Lower lobe of right lung (tissue), 2 donors: ENCODE measurements at regions not wholly inside any gene's neighbourhood (a gene's known extent, or its start where the extent isn't known, plus 50 kb on each side); places are given as distances from the start of the nearest gene placed in this dataset.

ENCODE experiments used
- ATAC-seq, 2 donors: fragments of 200-7000 bp; cut with Tn5 transposase; one replicate each; pipeline ENCODE4 v1.9.1; 2020 to 2022; ENCODE audit warnings: mild to moderate bottlenecking in 2 of 2, moderate library complexity in 2 of 2
- DNase-seq: peaks from one replicate; pipeline ENCODE4 v3.0.0-alpha.2; 2020
- H3K27ac ChIP-seq: fragments of 200-600 bp; one replicate; pipeline ENCODE4 v1.8.0; 2022
- H3K27me3 ChIP-seq: fragments of 200-600 bp; one replicate; pipeline ENCODE4 v1.8.0; 2022; ENCODE audit warnings: low read depth
- H3K36me3 ChIP-seq: fragments of 200-600 bp; one replicate; pipeline ENCODE4 v1.8.0; 2022; ENCODE audit warnings: mild to moderate bottlenecking
- H3K4me1 ChIP-seq: fragments of 200-600 bp; one replicate; pipeline ENCODE4 v1.8.0; 2022
- H3K4me3 ChIP-seq: fragments of 200-600 bp; one replicate; pipeline ENCODE4 v1.8.0; 2022; ENCODE audit warnings: mild to moderate bottlenecking
- H3K9me3 ChIP-seq: fragments of 200-600 bp; one replicate; pipeline ENCODE4 v1.8.0; 2022
- intact Hi-C: fragments of 100-400 bp; cut with DNase I; formaldehyde crosslinking; loops from one replicate; pipeline ENCODE4 v1.11.0; 2022
- TF ChIP-seq, protein P1 (sequence below): fragments of 200-600 bp; IDR thresholded peaks from one replicate; pipeline ENCODE4 v1.8.0; 2022; ENCODE audit warnings: antibody characterized with exemption, mild to moderate bottlenecking
- donor health status: DM: no; HTN: yes; CAD: no; lungs with severe emphysema.

DNA sequence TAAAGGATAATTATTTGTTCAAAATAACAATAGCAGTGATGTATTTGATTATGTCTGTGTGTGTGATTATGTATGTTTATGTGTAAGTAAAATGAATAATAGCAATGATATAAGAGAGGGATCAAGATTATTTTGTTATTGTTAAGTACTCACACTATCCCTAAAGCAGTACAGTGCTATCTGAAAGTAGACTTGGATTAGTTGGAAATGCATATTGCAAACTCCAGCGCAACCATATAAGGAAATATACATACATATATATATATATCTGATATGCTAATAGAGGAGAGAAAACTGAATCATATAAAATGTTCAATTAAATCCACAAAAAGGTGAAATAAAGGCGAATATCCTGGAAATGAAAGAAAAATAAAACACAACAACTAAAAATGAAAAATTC lies 268.4 kb downstream of the HINT1 start:
- H3K27me3 ChIP-seq, result no peaks in the 10 kb centered on the region
- H3K4me3 ChIP-seq, result no peak overlapping the region
- no peak overlapping the region for H3K27ac ChIP-seq
- DNase-seq, result no peak
- intact Hi-C loops, result no loop called here
- H3K36me3 ChIP-seq, result no peaks in the 10 kb centered on the region
- H3K9me3 ChIP-seq, result no peaks in the 10 kb centered on the region
- TF ChIP-seq, protein P1, sequence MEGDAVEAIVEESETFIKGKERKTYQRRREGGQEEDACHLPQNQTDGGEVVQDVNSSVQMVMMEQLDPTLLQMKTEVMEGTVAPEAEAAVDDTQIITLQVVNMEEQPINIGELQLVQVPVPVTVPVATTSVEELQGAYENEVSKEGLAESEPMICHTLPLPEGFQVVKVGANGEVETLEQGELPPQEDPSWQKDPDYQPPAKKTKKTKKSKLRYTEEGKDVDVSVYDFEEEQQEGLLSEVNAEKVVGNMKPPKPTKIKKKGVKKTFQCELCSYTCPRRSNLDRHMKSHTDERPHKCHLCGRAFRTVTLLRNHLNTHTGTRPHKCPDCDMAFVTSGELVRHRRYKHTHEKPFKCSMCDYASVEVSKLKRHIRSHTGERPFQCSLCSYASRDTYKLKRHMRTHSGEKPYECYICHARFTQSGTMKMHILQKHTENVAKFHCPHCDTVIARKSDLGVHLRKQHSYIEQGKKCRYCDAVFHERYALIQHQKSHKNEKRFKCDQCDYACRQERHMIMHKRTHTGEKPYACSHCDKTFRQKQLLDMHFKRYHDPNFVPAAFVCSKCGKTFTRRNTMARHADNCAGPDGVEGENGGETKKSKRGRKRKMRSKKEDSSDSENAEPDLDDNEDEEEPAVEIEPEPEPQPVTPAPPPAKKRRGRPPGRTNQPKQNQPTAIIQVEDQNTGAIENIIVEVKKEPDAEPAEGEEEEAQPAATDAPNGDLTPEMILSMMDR, result no peak
- no peak for ATAC-seq
- no peaks in the 10 kb centered on the region for H3K4me1 ChIP-seq

DNA sequence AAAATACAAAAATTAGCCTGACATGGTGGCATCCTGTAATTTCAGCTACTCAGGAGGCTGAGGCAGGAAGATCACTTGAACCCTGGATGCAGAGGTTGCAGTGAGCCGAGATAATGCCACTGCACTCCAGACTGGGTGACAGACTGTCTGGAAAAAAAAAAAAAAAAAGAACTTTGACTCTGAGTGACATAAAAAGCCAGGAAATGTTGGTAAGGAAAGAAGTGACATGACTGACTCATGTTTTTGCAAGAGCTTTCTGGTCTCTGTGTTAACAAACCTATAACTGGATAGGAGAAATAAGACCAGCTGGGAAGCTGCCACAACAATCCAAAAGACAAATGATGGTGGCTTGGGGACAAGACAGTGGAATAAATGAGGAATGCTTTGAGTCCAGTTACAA lies 272.1 kb downstream of the HINT1 start:
- H3K27ac ChIP-seq, result no peak overlapping the region
- H3K27me3 ChIP-seq, result peaks cover 5% of the 10 kb centered on the region
- no peak overlapping the region for H3K4me3 ChIP-seq
- H3K36me3 ChIP-seq, result no peaks in the 10 kb centered on the region
- TF ChIP-seq, protein P1, result no peak
- no peaks in the 10 kb centered on the region for H3K9me3 ChIP-seq
- ATAC-seq, result no peak
- no peak for DNase-seq
- no peaks in the 10 kb centered on the region for H3K4me1 ChIP-seq
- intact Hi-C loops, result no loop called here

DNA sequence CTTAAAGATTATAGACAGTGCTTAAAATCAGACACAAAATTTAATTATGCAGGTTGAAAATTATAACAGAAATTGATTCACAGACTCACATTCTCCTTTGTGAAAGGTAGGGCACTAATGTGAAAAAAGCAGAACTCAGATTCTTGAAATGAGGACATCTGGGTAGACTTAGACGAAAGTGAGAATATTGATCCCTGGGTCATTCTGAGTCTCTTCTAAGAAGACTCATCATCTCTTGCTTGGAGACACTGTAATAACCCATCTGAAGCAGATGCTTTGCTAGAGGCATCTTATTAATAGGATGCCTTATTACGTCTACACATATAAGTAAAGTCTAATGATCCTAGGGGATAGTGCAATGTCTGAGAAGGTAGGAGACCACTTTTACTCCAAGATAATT lies 274.4 kb downstream of the HINT1 start:
- H3K36me3 ChIP-seq, result no peaks in the 10 kb centered on the region
- H3K27me3 ChIP-seq, result peaks cover 5% of the 10 kb centered on the region
- H3K4me3 ChIP-seq, result no peak overlapping the region
- no peak for ATAC-seq
- TF ChIP-seq, protein P1, result no peak
- intact Hi-C loops, result no loop called here
- no peaks in the 10 kb centered on the region for H3K9me3 ChIP-seq
- DNase-seq, result no peak
- no peak overlapping the region for H3K27ac ChIP-seq
- H3K4me1 ChIP-seq, result no peaks in the 10 kb centered on the region

DNA sequence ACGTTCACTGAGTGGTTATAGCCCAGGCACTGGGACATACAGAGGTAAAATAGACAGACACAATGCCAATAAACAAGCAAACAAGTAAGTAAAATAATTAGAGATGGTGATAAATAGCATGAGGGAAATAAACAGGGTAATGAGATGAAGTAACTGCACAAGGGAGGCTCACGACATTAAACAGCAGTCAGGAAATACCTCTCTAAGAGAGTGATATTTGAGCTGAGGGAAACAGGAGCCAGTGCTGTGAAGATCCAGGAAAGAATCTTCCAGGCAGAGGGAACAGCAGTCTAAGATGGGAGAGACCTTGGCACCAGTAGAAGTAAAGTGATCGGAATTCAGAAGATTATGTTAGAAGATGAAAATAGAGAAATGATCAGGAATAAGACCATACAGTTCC lies 279.4 kb downstream of the HINT1 start:
- ATAC-seq, result no peak
- no peaks in the 10 kb centered on the region for H3K4me1 ChIP-seq

DNA sequence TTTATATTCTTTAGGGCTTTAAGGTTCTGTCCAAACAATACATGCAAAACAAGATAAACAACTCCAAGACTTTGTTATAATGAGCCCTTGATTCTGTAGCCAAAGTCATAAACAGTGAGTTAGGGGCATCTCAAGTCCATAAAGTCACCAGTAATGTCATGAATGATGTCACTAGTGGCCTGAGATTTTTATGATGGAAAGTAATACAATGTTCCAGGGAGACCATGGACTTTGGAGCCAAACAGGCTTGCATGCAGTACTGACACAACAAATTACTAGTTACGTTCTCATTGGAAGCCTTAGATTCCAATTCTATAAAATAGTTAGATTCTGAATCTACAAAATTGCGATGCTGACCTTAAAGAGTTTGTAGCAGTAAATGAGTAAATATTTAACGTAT lies 280.0 kb downstream of the HINT1 start:
- Histone ChIP-seq H3K4me1 (no peaks in the 10 kb centered on the region), H3K27me3 (no peaks in the 10 kb centered on the region), H3K36me3 (no peaks in the 10 kb centered on the region), H3K27ac (no peak overlapping the region), H3K9me3 (no peaks in the 10 kb centered on the region), H3K4me3 (no peak overlapping the region)
- TF ChIP-seq, protein P1, result no peak
- ATAC-seq (no peak), DNase-seq (no peak)
- intact Hi-C loops, result no loop called here

More for the DNA sequence above, 279.4 kb downstream of the HINT1 start:
- no peaks in the 10 kb centered on the region for H3K36me3 ChIP-seq
- DNase-seq, result no peak
- no peak overlapping the region for H3K27ac ChIP-seq
- TF ChIP-seq, protein P1, result no peak
- H3K27me3 ChIP-seq, result peaks cover under 1% of the 10 kb centered on the region
- intact Hi-C loops, result no loop called here
- H3K4me3 ChIP-seq, result no peak overlapping the region
- no peaks in the 10 kb centered on the region for H3K9me3 ChIP-seq

DNA sequence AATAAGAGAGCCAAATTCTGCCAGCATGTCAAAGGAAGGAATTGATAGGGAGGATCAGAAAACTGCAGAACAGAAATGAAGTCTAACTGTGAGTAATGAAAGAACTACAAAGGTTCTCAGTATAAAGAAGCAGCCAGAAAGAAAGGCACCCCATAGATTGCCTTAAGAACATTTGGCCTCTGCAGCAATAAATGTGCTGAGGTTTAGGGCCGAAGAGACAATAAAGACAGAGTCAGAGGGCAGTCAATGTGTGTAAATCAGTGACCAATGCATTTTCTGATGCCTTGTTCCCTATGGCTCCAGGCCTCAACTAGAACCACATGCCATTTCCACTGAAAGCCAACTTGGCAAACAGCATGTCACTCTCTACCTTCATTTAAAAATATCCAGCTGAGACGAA lies 281.0 kb downstream of the HINT1 start:
- Histone ChIP-seq H3K4me3 (no peak overlapping the region), H3K4me1 (no peaks in the 10 kb centered on the region), H3K9me3 (no peaks in the 10 kb centered on the region), H3K27me3 (no peaks in the 10 kb centered on the region), H3K27ac (no peak overlapping the region), H3K36me3 (no peaks in the 10 kb centered on the region)
- TF ChIP-seq, protein P1, result no peak
- DNase-seq (no peak), ATAC-seq (no peak)
- intact Hi-C loops, result no loop called here
